Pancreas (tissue), 10 donors: ENCODE measurements at regions not wholly inside any gene's neighbourhood (a gene's known extent, or its start where the extent isn't known, plus 50 kb on each side); places are given as distances from the start of the nearest gene placed in this dataset.

Source experiments
- ATAC-seq, 4 donors: fragments of 200-7000 bp; cut with Tn5 transposase; one replicate each; pipeline versions ENCODE4 v1.8.0 to v1.9.1; 2020; ENCODE audit warnings: mild to moderate bottlenecking in 4 of 4, moderate library complexity in 4 of 4
- DNase-seq, 6 donors: peaks; one replicate each; pipeline ENCODE4 v3.0.0-alpha.2; 2020
- FAIRE-seq: peaks from 2 replicates; lab custom pipeline; 2012; peaks lifted over from hg19 to GRCh38; lab: Jason Lieb, UNC
- H3K27ac ChIP-seq, 4 donors: fragments of 200-600 bp; sonication (generic); 1 replicate in 3 of 4; 2 replicates in 1 of 4; pipeline versions ENCODE4 v1.5.0 to v1.8.0; 2020
- H3K27me3 ChIP-seq, 4 donors: fragments of 200-600 bp; one replicate each; pipeline ENCODE4 v1.8.0; 2021
- H3K36me3 ChIP-seq, 3 donors: fragments of 200-600 bp; sonication (generic) in 1 of 3; one replicate each; pipeline versions ENCODE4 v1.5.0 to v1.8.0; 2020 to 2021
- H3K4me1 ChIP-seq, 3 donors: fragments of 200-600 bp; one replicate each; pipeline ENCODE4 v1.8.0; 2021
- H3K4me3 ChIP-seq, 4 donors: fragments of 200-600 bp; sonication (generic) in 2 of 4; one replicate each; pipeline versions ENCODE4 v1.5.0 to v1.8.0; 2020 to 2021
- H3K9me3 ChIP-seq, 4 donors: fragments of 200-600 bp; one replicate each; pipeline ENCODE4 v1.8.0; 2021
- WGBS, 2 donors: extraction: QIAGEN DNeasy Blood & Tissue Kit; methylation state at CpG; one replicate each; pipeline ENCODE4 v1.1.7; 2013; 5-methylcytosine and 5-hydroxymethylcytosine counted together
- intact Hi-C, 3 donors: fragments of 100-400 bp; cut with DNase I; formaldehyde crosslinking; loops; one replicate each; pipeline versions ENCODE4 v1.11.1 to v1.14.2; 2022
- TF ChIP-seq, protein P1 (sequence below), 4 donors: fragments of 200-600 bp; sonication (generic) in 3 of 4; IDR thresholded peaks; one replicate each; pipeline versions ENCODE4 v1.5.0 to v1.8.0; 2021; ENCODE audit warnings: antibody characterized with exemption in 4 of 4
- donor health status: healthy with polysubstance abuse.
- donor health status: DM: no; HTN: no; CAD: no; lungs with moderate emphysema.
- donor health status: DM: no; HTN: no; CAD: no.
- donor health status: control.
- donor health status: control.
- donor health status: Bipolar disorder and iron deficiency.
- donor health status: DM: yes; HTN: yes; CAD: no.
- donor health status: DM: no; HTN: no; CAD: no.
- donor health status: DM: no; HTN: no; CAD: no.
- donor health status: DM: yes; HTN: yes; CAD: no.

DNA sequence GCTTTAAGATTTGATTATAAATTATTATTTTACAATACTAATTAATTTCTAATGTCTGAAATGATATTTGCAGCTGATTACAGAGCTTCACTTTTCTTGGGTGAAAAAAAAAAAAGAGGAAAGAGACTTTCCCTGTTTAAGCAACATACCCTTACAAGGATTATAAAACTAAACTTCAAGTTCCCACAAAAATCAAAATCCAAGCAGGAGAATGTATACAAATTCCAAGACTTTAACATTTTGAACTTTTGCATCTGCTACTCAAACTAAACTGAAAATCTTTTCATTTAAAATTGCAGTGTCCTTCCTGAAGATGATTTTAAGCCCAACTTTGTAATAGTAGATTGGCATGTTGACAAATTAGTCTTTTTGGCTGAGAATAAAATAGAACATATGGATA lies 742.4 kb upstream of the INTU start:
- FAIRE-seq (no peak), ATAC-seq (no peak)
- TF ChIP-seq, protein P1, sequence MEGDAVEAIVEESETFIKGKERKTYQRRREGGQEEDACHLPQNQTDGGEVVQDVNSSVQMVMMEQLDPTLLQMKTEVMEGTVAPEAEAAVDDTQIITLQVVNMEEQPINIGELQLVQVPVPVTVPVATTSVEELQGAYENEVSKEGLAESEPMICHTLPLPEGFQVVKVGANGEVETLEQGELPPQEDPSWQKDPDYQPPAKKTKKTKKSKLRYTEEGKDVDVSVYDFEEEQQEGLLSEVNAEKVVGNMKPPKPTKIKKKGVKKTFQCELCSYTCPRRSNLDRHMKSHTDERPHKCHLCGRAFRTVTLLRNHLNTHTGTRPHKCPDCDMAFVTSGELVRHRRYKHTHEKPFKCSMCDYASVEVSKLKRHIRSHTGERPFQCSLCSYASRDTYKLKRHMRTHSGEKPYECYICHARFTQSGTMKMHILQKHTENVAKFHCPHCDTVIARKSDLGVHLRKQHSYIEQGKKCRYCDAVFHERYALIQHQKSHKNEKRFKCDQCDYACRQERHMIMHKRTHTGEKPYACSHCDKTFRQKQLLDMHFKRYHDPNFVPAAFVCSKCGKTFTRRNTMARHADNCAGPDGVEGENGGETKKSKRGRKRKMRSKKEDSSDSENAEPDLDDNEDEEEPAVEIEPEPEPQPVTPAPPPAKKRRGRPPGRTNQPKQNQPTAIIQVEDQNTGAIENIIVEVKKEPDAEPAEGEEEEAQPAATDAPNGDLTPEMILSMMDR (IDR thresholded peaks at IDR 0.05) = no peak

DNA sequence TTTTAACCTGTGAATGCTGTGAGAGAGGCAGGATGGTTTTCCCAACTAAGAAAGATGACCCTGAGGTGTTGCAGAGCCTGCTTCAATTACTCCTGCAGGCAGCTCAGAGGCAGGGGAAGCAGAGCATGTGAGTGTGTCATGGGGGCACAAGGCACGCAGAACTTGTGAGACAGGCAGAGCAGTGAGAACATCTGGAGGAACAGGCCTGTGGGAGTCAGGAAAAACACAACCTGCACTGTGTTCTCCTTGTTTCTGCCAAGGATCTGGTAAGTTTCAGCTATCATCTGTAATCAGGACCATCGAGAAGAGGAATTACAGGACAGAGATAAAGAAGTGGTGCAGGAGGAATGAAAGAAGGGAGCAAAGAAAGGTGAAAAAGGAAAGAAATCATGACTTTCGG lies 741.8 kb upstream of the INTU start:
- no peak overlapping the region for H3K4me3 ChIP-seq
- DNase-seq = no peak
- intact Hi-C loops = no loop called here
- H3K27ac ChIP-seq = no peak overlapping the region
- no peaks in the 10 kb centered on the region for H3K36me3 ChIP-seq
- ATAC-seq = no peak
- H3K4me1 ChIP-seq = no peaks in the 10 kb centered on the region
- WGBS, 2 donors = 31 to 43% methylated on average over 3 of the region's 3 CpGs
- H3K9me3 ChIP-seq = no peaks in the 10 kb centered on the region
- no peaks in the 10 kb centered on the region for H3K27me3 ChIP-seq
- FAIRE-seq = no peak
- TF ChIP-seq, protein P1 (IDR thresholded peaks at IDR 0.05) = no peak

More for the DNA sequence above, 742.4 kb upstream of the INTU start:
- Histone ChIP-seq H3K4me3 (no peak overlapping the region), H3K4me1 (no peaks in the 10 kb centered on the region), H3K27ac (no peak overlapping the region), H3K9me3 (no peaks in the 10 kb centered on the region), H3K36me3 (no peaks in the 10 kb centered on the region), H3K27me3 (no peaks in the 10 kb centered on the region)
- intact Hi-C loops = no loop called here
- no peak for DNase-seq

DNA sequence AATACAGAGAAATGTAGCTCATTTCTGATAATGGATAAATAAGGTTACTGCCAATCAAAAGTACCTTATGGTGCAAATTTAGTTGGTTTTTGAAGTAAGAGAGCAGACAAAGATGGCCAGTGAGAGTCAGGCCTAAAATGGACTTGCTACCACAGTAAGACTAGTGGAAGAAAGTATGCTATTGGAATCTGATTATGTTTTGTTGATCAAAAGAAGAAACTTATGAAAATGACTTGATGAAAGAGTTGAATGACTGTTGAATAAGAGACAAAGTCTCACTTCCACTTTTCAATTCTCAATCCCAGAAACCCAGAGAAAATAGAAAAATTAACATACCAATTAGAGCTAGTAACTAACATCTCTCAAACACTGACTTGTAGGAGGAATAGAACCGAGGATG lies 737.8 kb upstream of the INTU start:
- no peaks in the 10 kb centered on the region for H3K9me3 ChIP-seq
- H3K4me3 ChIP-seq = no peak overlapping the region
- ATAC-seq = no peak
- DNase-seq = no peak
- TF ChIP-seq, protein P1 (IDR thresholded peaks at IDR 0.05) = no peak
- H3K27ac ChIP-seq = no peak overlapping the region
- H3K36me3 ChIP-seq = no peaks in the 10 kb centered on the region
- no peak for FAIRE-seq
- intact Hi-C loops = no loop called here
- 32 to 50% methylated on average over 1 of the region's 1 CpG for WGBS, 2 donors
- H3K4me1 ChIP-seq = no peaks in the 10 kb centered on the region
- H3K27me3 ChIP-seq = no peaks in the 10 kb centered on the region

DNA sequence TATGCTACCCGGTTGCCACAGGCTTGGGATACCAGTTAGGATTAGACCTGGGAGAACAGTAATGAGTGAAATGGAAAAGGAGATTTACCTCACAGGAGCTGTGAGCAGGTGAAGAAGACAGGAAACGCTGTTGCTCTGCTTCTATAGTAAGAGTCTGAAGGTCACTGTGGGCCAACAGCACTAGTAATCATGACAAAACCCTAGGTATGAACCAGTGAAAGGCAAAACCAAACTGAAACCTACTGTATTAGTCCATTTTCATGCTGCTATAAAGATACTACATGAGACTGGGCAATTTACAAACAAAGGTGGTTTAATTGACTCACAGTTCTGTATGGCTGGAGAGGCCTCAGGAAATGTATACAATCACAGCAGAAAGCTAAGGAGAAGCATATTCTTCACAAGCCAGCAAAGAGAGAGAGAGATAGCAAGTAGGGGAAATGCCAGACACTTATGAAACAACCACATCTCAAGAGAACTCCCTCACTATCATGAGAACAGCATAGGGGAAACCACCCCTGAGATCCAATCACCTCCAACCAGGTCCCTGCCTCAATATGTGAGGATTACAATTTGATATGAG lies 736.7 kb upstream of the INTU start:
- ATAC-seq (no peak), DNase-seq (no peak), FAIRE-seq (no peak)
- intact Hi-C loops = no loop called here
- Histone ChIP-seq H3K4me3 (no peak overlapping the region), H3K27ac (no peak overlapping the region), H3K27me3 (no peaks in the 10 kb centered on the region), H3K9me3 (no peaks in the 10 kb centered on the region), H3K4me1 (no peaks in the 10 kb centered on the region), H3K36me3 (no peaks in the 10 kb centered on the region)
- TF ChIP-seq, protein P1 (IDR thresholded peaks at IDR 0.05) = no peak
- 51 to 69% methylated on average over 2 of the region's 2 CpGs for WGBS, 2 donors

DNA sequence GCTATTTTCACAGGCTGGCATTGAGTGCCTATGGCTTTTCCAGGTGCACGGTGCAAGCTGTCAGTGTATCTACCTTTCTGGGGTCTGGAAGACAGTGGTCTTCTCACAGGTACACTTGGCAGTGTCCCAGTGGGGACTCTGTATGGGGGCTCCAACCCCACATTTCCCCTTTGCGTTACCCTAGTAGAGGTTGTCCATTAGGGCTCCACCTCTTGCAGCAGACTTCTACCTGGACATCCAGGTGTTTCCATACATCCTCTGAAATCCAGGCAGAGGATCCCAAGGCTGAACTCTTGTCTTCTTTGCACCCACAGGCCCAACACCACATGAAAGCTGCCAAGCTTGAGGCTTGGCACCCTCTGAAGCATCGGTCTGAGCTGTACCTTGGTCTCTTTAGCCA lies 735.7 kb upstream of the INTU start:
- Histone ChIP-seq H3K27me3 (no peaks in the 10 kb centered on the region), H3K4me1 (no peaks in the 10 kb centered on the region), H3K9me3 (no peaks in the 10 kb centered on the region), H3K27ac (no peak overlapping the region), H3K4me3 (no peak overlapping the region), H3K36me3 (no peaks in the 10 kb centered on the region)
- WGBS, 2 donors = 68 to 73% methylated on average over 3 of the region's 3 CpGs
- DNase-seq (no peak), FAIRE-seq (no peak), ATAC-seq (no peak)
- intact Hi-C loops = no loop called here
- TF ChIP-seq, protein P1 (IDR thresholded peaks at IDR 0.05) = no peak
